RWPE2 (cell line): ENCODE measurements at regions not wholly inside any gene's neighbourhood (a gene's known extent, or its start where the extent isn't known, plus 50 kb on each side); places are given as distances from the start of the nearest gene placed in this dataset.

Experiments used
- ATAC-seq: fragments of 200-7000 bp; cut with Tn5 transposase; 3 replicates; pipeline ENCODE4 v1.9.1; 2021; ENCODE audit warnings: low read depth
- DNase-seq: peaks from one replicate; pipeline ENCODE4 v3.0.0-alpha.2; 2020; ENCODE audit warnings: low spot score
- H3K27ac ChIP-seq: fragments of 450-650 bp; 2 replicates; pipeline ENCODE4 v1.5.1; 2017; ENCODE audit warnings: mild to moderate bottlenecking; ENCODE audit not compliant: poor library complexity, severe bottlenecking
- H3K27me3 ChIP-seq: fragments of 250-450 bp; sonication (Bioruptor Pico); 2 replicates; pipeline ENCODE4 v1.5.1; 2021; ENCODE audit warnings: mild to moderate bottlenecking, moderate library complexity; ENCODE audit not compliant: insufficient read depth, poor library complexity, severe bottlenecking
- H3K36me3 ChIP-seq: fragments of 250-450 bp; sonication (Bioruptor Pico); 2 replicates; pipeline ENCODE4 v1.5.1; 2020; ENCODE audit warnings: low read depth, mild to moderate bottlenecking, moderate library complexity
- H3K4me1 ChIP-seq: fragments of 250-450 bp; sonication (Bioruptor Pico); 2 replicates; pipeline ENCODE4 v1.5.1; 2021; ENCODE audit warnings: mild to moderate bottlenecking, moderate library complexity; ENCODE audit not compliant: insufficient read depth, poor library complexity, severe bottlenecking
- H3K4me3 ChIP-seq: fragments of 250-450 bp; sonication (Bioruptor Pico); 2 replicates; pipeline ENCODE4 v1.5.1; 2021; ENCODE audit warnings: mild to moderate bottlenecking, moderate library complexity; ENCODE audit not compliant: severe bottlenecking
- H3K9me3 ChIP-seq: fragments of 250-450 bp; sonication (Bioruptor Pico); 2 replicates; pipeline ENCODE4 v1.5.1; 2021; ENCODE audit warnings: mild to moderate bottlenecking, moderate library complexity; ENCODE audit not compliant: severe bottlenecking
- TF ChIP-seq, protein P1 (sequence below): fragments of 450-650 bp; IDR thresholded peaks from one replicate; pipeline ENCODE4 v1.5.1; 2017; ENCODE audit warnings: mild to moderate bottlenecking, moderate library complexity; ENCODE audit not compliant: poor library complexity, severe bottlenecking

DNA sequence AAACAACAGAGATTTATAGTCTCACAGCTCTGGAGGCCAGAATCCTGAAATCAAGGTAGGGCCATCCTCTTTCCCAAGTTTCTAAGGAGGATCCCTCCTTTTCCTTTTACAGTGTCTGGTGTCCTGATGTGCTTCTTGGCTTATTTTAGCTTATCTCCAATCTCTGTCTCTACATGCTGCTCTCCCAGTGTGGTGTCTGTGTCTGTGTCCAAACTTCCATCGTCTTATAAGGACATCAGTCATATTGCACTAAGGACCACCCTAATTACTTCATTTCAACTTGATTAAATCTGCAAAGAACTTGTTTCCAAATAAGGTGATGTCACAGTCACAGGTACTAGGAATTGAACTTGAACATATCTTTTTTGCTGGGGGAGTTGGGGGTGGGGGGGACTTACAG lies 529.6 kb downstream of the DHX35 start:
- Histone ChIP-seq H3K27me3 (peaks cover 3% of the 10 kb centered on the region), H3K27ac (no peak overlapping the region), H3K4me1 (no peaks in the 10 kb centered on the region), H3K4me3 (no peak overlapping the region), H3K9me3 (peaks cover 2% of the 10 kb centered on the region), H3K36me3 (no peaks in the 10 kb centered on the region)
- TF ChIP-seq, protein P1, sequence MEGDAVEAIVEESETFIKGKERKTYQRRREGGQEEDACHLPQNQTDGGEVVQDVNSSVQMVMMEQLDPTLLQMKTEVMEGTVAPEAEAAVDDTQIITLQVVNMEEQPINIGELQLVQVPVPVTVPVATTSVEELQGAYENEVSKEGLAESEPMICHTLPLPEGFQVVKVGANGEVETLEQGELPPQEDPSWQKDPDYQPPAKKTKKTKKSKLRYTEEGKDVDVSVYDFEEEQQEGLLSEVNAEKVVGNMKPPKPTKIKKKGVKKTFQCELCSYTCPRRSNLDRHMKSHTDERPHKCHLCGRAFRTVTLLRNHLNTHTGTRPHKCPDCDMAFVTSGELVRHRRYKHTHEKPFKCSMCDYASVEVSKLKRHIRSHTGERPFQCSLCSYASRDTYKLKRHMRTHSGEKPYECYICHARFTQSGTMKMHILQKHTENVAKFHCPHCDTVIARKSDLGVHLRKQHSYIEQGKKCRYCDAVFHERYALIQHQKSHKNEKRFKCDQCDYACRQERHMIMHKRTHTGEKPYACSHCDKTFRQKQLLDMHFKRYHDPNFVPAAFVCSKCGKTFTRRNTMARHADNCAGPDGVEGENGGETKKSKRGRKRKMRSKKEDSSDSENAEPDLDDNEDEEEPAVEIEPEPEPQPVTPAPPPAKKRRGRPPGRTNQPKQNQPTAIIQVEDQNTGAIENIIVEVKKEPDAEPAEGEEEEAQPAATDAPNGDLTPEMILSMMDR = no peak
- ATAC-seq = no peak
- DNase-seq = no peak

DNA sequence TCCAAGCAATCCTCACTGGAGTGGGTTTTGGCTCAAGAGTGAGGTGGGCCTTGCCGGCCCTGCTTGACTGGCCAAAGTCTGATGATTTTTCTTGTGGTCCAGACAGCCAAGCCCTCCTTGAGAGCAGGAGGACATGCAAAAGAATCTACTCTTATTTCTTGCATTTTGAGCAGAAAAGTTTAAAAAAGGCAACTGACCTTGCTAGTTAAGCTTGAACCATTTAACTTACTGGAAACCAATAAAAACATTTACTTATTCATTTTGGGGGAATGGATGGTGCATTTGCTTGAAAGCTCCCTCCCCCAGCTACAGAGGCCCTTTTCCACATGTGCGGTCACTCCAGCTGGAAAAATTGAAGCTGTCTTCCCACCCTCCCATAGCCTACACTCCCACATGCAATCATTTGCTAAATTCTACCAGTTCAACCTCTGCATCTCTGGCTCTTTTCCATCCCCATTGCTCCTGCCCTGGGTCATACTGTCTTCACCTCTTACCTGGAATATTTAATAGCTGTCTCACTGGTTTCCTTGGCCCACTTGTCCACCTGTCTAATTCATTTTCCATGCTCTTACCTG lies 527.9 kb downstream of the DHX35 start:
- Histone ChIP-seq H3K4me3 (no peak overlapping the region), H3K27ac (no peak overlapping the region), H3K36me3 (no peaks in the 10 kb centered on the region), H3K4me1 (no peaks in the 10 kb centered on the region), H3K9me3 (peaks cover 2% of the 10 kb centered on the region), H3K27me3 (peaks cover 3% of the 10 kb centered on the region)
- DNase-seq (no peak), ATAC-seq (no peak)
- TF ChIP-seq, protein P1 = no peak

DNA sequence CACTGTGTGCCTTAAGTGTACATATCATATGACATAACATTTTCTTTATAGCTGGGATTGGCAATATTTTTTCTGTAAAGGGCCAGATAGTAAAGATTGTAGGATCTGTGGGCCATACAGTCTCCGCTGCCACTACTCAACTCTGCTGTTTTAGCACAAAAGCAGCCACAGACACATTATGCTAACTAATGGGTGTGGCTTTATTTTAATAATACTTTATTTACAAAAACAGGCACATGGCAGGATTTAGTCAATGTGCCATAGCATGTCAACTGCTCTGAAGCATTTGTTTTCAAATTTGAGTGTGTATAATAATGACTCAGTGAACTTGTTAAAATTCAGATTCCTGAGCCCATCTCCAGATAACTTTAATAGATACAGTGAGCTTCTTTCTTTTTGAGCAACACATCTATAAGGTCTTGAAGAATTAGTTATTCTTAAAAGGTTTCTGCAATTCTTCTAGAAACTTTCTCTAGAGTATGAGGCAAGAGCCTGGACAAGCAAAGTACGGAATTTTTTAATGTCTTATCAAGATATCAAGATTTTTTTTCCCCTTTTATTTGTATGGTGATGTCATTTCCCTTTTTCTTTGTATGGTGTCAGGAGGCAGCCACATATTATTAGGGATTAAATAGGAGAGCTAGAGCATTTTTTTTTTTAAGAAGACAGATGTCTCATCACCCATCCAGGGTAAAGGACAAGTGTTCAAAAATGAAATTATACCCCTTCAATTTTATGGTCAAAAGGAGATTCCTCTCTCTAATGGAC lies 518.3 kb downstream of the DHX35 start:
- no peak for ATAC-seq
- TF ChIP-seq, protein P1 = no peak
- H3K4me3 ChIP-seq = no peak overlapping the region

DNA sequence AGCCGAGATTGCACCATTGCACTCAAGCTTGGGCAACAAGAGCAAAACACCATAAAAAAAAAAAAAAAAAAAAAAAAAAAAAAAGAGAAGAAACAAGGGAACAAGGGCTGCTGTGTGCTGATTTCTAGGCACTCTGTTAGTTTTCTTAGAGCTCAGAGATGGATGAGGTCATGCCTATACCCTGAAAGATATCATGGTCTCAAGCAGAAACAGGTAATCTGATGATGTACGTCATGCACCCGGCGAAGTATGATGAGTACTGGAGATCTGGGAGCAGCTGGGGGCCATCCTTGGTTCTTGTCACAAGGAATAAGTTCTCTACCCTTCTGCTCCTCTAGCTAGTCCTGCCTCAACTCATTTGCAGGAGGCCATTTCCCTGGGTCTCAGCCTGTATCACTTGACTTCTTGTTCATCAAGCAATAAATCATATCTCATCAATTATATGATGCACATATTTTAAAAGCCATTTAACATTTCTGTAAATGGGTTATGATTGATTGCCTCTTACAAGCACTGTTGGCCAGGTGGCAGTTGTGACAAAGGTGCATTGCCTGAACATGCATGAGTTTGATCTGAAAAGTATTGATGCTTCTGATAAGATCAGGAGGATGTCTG lies 517.2 kb downstream of the DHX35 start:
- Histone ChIP-seq H3K36me3 (no peaks in the 10 kb centered on the region), H3K4me1 (no peaks in the 10 kb centered on the region), H3K27ac (no peak overlapping the region), H3K4me3 (no peak overlapping the region), H3K9me3 (peaks cover 2% of the 10 kb centered on the region), H3K27me3 (peaks cover 6% of the 10 kb centered on the region)
- TF ChIP-seq, protein P1 = no peak
- no peak for ATAC-seq
- no peak for DNase-seq

More for the DNA sequence above, 518.3 kb downstream of the DHX35 start:
- Histone ChIP-seq H3K36me3 (no peaks in the 10 kb centered on the region), H3K27ac (no peak overlapping the region), H3K27me3 (peaks cover 6% of the 10 kb centered on the region), H3K4me1 (no peaks in the 10 kb centered on the region), H3K9me3 (peaks cover 2% of the 10 kb centered on the region)
- no peak for DNase-seq
